ENCODE measurements at regions not wholly inside any gene's neighbourhood (a gene's known extent, or its start where the extent isn't known, plus 50 kb on each side); places are given as distances from the start of the nearest gene placed in this dataset.

GRCh38 chr6:167769408-167770190 lies 57.1 kb upstream of the AFDN start:
- intact Hi-C loops (cut with micrococcal nuclease) = no loop called here
- Mint-ChIP-seq H3K4me3 (no peak overlapping the region), H3K4me1 (ENCODE audit: low read depth) (no peaks in the 10 kb centered on the region), H3K27ac (no peak overlapping the region), H3K9me3 (no peaks in the 10 kb centered on the region), H3K36me3 (ENCODE audit: low read depth) (no peaks in the 10 kb centered on the region), H3K27me3 (peaks cover 7% of the 10 kb centered on the region)
- no peak for DNase-seq
- no peak for ATAC-seq
- ChIA-PET POLR2A (no interaction called here), CTCF (no interaction called here)
- TF ChIP-seq, protein P1, sequence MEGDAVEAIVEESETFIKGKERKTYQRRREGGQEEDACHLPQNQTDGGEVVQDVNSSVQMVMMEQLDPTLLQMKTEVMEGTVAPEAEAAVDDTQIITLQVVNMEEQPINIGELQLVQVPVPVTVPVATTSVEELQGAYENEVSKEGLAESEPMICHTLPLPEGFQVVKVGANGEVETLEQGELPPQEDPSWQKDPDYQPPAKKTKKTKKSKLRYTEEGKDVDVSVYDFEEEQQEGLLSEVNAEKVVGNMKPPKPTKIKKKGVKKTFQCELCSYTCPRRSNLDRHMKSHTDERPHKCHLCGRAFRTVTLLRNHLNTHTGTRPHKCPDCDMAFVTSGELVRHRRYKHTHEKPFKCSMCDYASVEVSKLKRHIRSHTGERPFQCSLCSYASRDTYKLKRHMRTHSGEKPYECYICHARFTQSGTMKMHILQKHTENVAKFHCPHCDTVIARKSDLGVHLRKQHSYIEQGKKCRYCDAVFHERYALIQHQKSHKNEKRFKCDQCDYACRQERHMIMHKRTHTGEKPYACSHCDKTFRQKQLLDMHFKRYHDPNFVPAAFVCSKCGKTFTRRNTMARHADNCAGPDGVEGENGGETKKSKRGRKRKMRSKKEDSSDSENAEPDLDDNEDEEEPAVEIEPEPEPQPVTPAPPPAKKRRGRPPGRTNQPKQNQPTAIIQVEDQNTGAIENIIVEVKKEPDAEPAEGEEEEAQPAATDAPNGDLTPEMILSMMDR (IDR thresholded peaks at IDR 0.05) = no peak

DNA sequence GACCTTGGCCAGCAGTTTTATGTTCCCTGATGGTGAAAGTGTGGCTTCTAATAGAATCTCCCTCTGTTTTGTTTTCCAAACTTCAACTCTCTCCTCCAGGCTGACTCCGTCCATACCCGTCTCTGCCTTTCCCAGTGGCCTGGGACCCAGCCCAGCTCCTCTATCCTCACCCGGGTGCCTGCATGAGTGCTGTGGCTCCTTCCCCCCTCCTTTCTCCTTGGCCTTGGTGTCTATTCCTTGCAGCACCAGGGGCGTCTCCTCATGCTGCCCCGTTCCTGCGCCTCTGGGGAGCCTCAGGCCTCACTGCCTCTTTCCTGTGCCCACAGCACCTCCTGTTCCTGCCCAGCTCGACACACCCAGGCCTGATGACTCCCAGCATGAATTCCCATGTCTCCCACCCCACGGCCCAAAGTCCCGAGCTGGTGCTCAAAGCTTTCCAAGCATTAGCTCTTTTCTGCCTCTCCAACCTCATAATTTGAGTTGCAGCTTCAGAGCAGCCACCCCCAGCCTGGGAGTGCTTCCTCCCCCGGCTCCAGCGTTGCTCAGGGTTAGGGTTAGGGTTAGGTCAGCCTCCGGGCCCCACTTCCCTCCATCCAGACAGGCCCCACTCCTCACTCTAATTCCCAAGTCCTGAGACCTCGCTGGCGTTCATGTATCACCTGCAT lies 56.3 kb upstream of the AFDN start:
- ATAC-seq = no peak
- Mint-ChIP-seq H3K4me3 (no peak overlapping the region), H3K27ac (no peak overlapping the region), H3K36me3 (ENCODE audit: low read depth) (no peaks in the 10 kb centered on the region), H3K27me3 (peaks cover 7% of the 10 kb centered on the region), H3K9me3 (no peaks in the 10 kb centered on the region), H3K4me1 (ENCODE audit: low read depth) (no peaks in the 10 kb centered on the region)
- POLR2A ChIA-PET = no interaction called here
- TF ChIP-seq, protein P1 (IDR thresholded peaks at IDR 0.05) = no peak
- CTCF ChIA-PET = no interaction called here
- intact Hi-C loops (cut with micrococcal nuclease) = no loop called here
- no peak for DNase-seq

GRCh38 chr6:167774881-167775280 lies 51.8 kb upstream of the AFDN start:
- Mint-ChIP-seq H3K36me3 (ENCODE audit: low read depth) (no peaks in the 10 kb centered on the region), H3K27ac (no peak overlapping the region), H3K27me3 (peaks cover 6% of the 10 kb centered on the region), H3K4me1 (ENCODE audit: low read depth) (no peaks in the 10 kb centered on the region), H3K9me3 (no peaks in the 10 kb centered on the region), H3K4me3 (no peak overlapping the region)
- no peak for DNase-seq
- CTCF ChIA-PET = no interaction called here
- POLR2A ChIA-PET = no interaction called here
- intact Hi-C loops (cut with micrococcal nuclease) = no loop called here
- ATAC-seq = no peak
- TF ChIP-seq, protein P1 (IDR thresholded peaks at IDR 0.05) = no peak

- TF ChIP-seq, protein P1 (IDR thresholded peaks at IDR 0.05) = no peak
- peaks cover 5% of the 10 kb centered on the region for H3K27me3 Mint-ChIP-seq
- ChIA-PET CTCF (interaction anchor here (1.1 kb wide), 1 partner anchor 10 kb away, joined by 3 read pairs; no protein-coding TSS in a partner anchor), POLR2A (no interaction called here)
- ATAC-seq = no peak
- H3K4me1 Mint-ChIP-seq (ENCODE audit: low read depth) = no peaks in the 10 kb centered on the region
- H3K4me3 Mint-ChIP-seq = no peak overlapping the region
- intact Hi-C loops (cut with micrococcal nuclease) = no loop called here
- no peaks in the 10 kb centered on the region for H3K9me3 Mint-ChIP-seq
- H3K36me3 Mint-ChIP-seq (ENCODE audit: low read depth) = no peaks in the 10 kb centered on the region
- DNase-seq = no peak
- no peak overlapping the region for H3K27ac Mint-ChIP-seq
Measured at GRCh38 chr6:167776906-167777627, 49.6 kb upstream of the AFDN start.
